BE2C (cell line): ENCODE measurements at regions not wholly inside any gene's neighbourhood (a gene's known extent, or its start where the extent isn't known, plus 50 kb on each side); places are given as distances from the start of the nearest gene placed in this dataset.
A peak's percentile ranks its signal among the peaks of the same experiment; 100 is the strongest.

ENCODE experiments used
- DNase-seq: peaks from one replicate; pipeline ENCODE4 v3.0.0-alpha.2; 2020
- H3K27me3 ChIP-seq: fragments of 250-450 bp; sonication (Bioruptor Pico); 2 replicates; pipeline ENCODE4 v1.5.1; 2020; ENCODE audit warnings: mild to moderate bottlenecking
- H3K36me3 ChIP-seq: fragments of 250-450 bp; sonication (Bioruptor Pico); 2 replicates; pipeline ENCODE4 v1.5.1; 2020; ENCODE audit warnings: mild to moderate bottlenecking
- H3K4me1 ChIP-seq: fragments of 250-450 bp; sonication (Bioruptor Pico); 2 replicates; pipeline ENCODE4 v1.5.1; 2020
- H3K4me3 ChIP-seq: 2 replicates; pipeline ENCODE4 v1.5.1; 2011; ENCODE audit warnings: low read depth, low read length
- H3K9me3 ChIP-seq: fragments of 250-450 bp; sonication (Bioruptor Pico); 2 replicates; pipeline ENCODE4 v1.5.1; 2020
- CTCF ChIP-seq: IDR thresholded peaks from 2 replicates; pipeline ENCODE4 v1.5.1; 2012; ENCODE audit warnings: mild to moderate bottlenecking, low read depth, low read length

GRCh38 chr2:201964631-201965206 is 68.9 kb upstream of the FZD7 start:
- no peak for DNase-seq
- Histone ChIP-seq H3K27me3 (no peaks in the 10 kb centered on the region), H3K4me3 (no peak overlapping the region), H3K36me3 (no peaks in the 10 kb centered on the region), H3K4me1 (peaks cover 13% of the 10 kb centered on the region), H3K9me3 (no peaks in the 10 kb centered on the region)
- no peak for TF ChIP-seq CTCF

- Histone ChIP-seq H3K27me3 (no peaks in the 10 kb centered on the region), H3K36me3 (no peaks in the 10 kb centered on the region), H3K4me3 (no peak overlapping the region), H3K4me1 (peaks cover 13% of the 10 kb centered on the region), H3K9me3 (no peaks in the 10 kb centered on the region)
- no peak for DNase-seq
- peak; percentile 30; the same call in 1 of the 2 replicates for TF ChIP-seq CTCF
Measured at GRCh38 chr2:201965550-201965949, 68.1 kb upstream of the FZD7 start.

GRCh38 chr2:201966691-201967438 is 66.8 kb upstream of the FZD7 start:
- Histone ChIP-seq H3K4me1 (peaks cover 13% of the 10 kb centered on the region), H3K4me3 (no peak overlapping the region), H3K9me3 (no peaks in the 10 kb centered on the region), H3K36me3 (no peaks in the 10 kb centered on the region), H3K27me3 (no peaks in the 10 kb centered on the region)
- TF ChIP-seq CTCF, result no peak
- DNase-seq, result peak; percentile 86

- no peaks in the 10 kb centered on the region for H3K9me3 ChIP-seq
- DNase-seq, result no peak
- no peaks in the 10 kb centered on the region for H3K36me3 ChIP-seq
- no peaks in the 10 kb centered on the region for H3K27me3 ChIP-seq
- peaks cover 7% of the 10 kb centered on the region for H3K4me1 ChIP-seq
- no peak overlapping the region for H3K4me3 ChIP-seq
- no peak for TF ChIP-seq CTCF
Measured at GRCh38 chr2:201968050-201968449, 65.6 kb upstream of the FZD7 start.

GRCh38 chr2:201968476-201968875 is 65.2 kb upstream of the FZD7 start:
- Histone ChIP-seq H3K4me1 (peaks cover 6% of the 10 kb centered on the region), H3K4me3 (no peak overlapping the region), H3K27me3 (no peaks in the 10 kb centered on the region), H3K36me3 (no peaks in the 10 kb centered on the region), H3K9me3 (no peaks in the 10 kb centered on the region)
- DNase-seq, result no peak
- no peak for TF ChIP-seq CTCF

- TF ChIP-seq CTCF, result no peak
- no peaks in the 10 kb centered on the region for H3K27me3 ChIP-seq
- DNase-seq, result peak; percentile 17
- H3K4me3 ChIP-seq, result no peak overlapping the region
- H3K9me3 ChIP-seq, result no peaks in the 10 kb centered on the region
- peaks cover 10% of the 10 kb centered on the region for H3K4me1 ChIP-seq
- H3K36me3 ChIP-seq, result no peaks in the 10 kb centered on the region
Measured at GRCh38 chr2:201969241-201969937, 64.3 kb upstream of the FZD7 start.
